ENCODE measurements at regions not wholly inside any gene's neighbourhood (a gene's known extent, or its start where the extent isn't known, plus 50 kb on each side); places are given as distances from the start of the nearest gene placed in this dataset.
A peak's percentile ranks its signal among the peaks of the same experiment; 100 is the strongest.

DNA sequence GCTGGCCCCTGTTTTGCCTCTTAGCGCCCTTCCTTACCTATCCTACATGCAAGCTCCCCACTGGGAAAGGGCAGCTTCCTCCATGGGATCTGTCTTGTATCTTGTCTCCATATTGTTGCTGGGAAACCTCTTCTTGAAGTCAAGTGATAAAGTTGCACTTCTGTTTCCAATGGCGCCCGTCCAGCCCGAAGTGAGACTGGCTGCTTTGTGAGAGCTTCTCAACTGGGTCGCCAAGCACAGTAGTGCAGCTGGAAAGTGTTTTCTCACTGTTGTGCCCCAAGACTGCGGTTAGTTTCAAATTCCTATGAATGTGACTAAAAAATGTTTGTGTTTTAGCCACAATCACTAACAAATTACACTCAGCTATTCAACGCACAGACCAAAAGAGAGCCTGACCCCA is 506.6 kb upstream of the MPDZ start:
- Histone ChIP-seq H3K4me1 (ENCODE audit: control insufficient read depth in 1 of 2, insufficient read depth in 2 of 2, low read length in 2 of 2) (no peaks in the 10 kb centered on the region), H3K9ac (ENCODE audit: low read length) (no peak overlapping the region), H2BK12ac (ENCODE audit: low read length) (no peak overlapping the region), H3K27ac (ENCODE audit: low read depth, low read length) (no peak overlapping the region), H3K27me3 (ENCODE audit: insufficient read depth, low read length) (no peaks in the 10 kb centered on the region), H3K9me3 (ENCODE audit: insufficient read depth, low read depth, low read length) (no peaks in the 10 kb centered on the region), H3K36me3 (ENCODE audit: control insufficient read depth in 1 of 2, insufficient read depth in 2 of 2, low read length in 2 of 2) (no peaks in the 10 kb centered on the region), H3K79me2 (ENCODE audit: control insufficient read depth, insufficient read depth, low read length, poor library complexity) (no peaks in the 10 kb centered on the region), H2BK120ac (ENCODE audit: insufficient read depth, low read length, poor library complexity) (no peak overlapping the region), H3K23ac (ENCODE audit: low read length) (no peak overlapping the region), H3K79me1 (ENCODE audit: low read length) (no peaks in the 10 kb centered on the region), H3K4me2 (ENCODE audit: low read length) (no peak overlapping the region), H3K4ac (ENCODE audit: low read depth, low read length) (no peak overlapping the region), H2BK5ac (ENCODE audit: low read depth, low read length, poor library complexity) (no peak overlapping the region), H3K14ac (ENCODE audit: low read length) (no peak overlapping the region), H4K12ac (ENCODE audit: low read depth, low read length) (no peak overlapping the region), H2AFZ (ENCODE audit: insufficient read depth, low read length, poor library complexity) (no peak overlapping the region), H4K8ac (ENCODE audit: low read depth, low read length) (no peak overlapping the region), H3K18ac (ENCODE audit: low read length) (no peak overlapping the region), H3K4me3 (ENCODE audit: low read depth, low read length) (no peak overlapping the region), H4K91ac (ENCODE audit: low read depth, low read length) (no peak overlapping the region), H2AK5ac (ENCODE audit: low read length) (no peak overlapping the region)
- no CpG with 5 or more reads among the region's 7 CpGs for WGBS (ENCODE audit: extremely low coverage, insufficient coverage, insufficient read length)
- no peak for DNase-seq

DNA sequence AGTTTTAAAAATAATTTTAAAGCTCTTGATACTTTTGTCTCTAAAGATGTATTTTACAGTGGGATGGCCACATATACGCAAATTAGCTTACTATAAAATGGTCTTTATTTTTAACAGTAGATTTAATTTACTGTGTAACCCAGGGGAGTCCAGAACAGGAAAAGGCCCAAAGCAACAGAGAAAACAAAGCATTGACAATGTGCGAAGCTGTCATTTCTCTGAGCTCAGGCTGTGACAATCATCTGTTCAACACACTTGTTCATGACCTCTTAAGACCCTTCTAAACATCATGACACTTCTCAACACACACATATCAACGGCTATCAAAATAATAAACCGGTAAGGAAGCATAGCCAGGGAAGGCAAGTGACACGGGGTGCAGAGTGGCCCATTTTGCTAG is 499.6 kb upstream of the MPDZ start:
- H3K4me1 ChIP-seq (ENCODE audit: control insufficient read depth in 1 of 2, insufficient read depth in 2 of 2, low read length in 2 of 2): no peaks in the 10 kb centered on the region
- no peaks in the 10 kb centered on the region for H3K36me3 ChIP-seq (ENCODE audit: control insufficient read depth in 1 of 2, insufficient read depth in 2 of 2, low read length in 2 of 2)
- no peak overlapping the region for H3K27ac ChIP-seq (ENCODE audit: low read depth, low read length)
- no peak overlapping the region for H4K8ac ChIP-seq (ENCODE audit: low read depth, low read length)
- no peak overlapping the region for H4K91ac ChIP-seq (ENCODE audit: low read depth, low read length)
- H3K9me3 ChIP-seq (ENCODE audit: insufficient read depth, low read depth, low read length): no peaks in the 10 kb centered on the region
- H3K4ac ChIP-seq (ENCODE audit: low read depth, low read length): no peak overlapping the region
- H3K4me3 ChIP-seq (ENCODE audit: low read depth, low read length): no peak overlapping the region
- H3K4me2 ChIP-seq (ENCODE audit: low read length): no peak overlapping the region
- H2BK120ac ChIP-seq (ENCODE audit: insufficient read depth, low read length, poor library complexity): no peak overlapping the region
- no peaks in the 10 kb centered on the region for H3K79me1 ChIP-seq (ENCODE audit: low read length)
- H2BK12ac ChIP-seq (ENCODE audit: low read length): no peak overlapping the region
- WGBS (ENCODE audit: extremely low coverage, insufficient coverage, insufficient read length): no CpG with 5 or more reads among the region's 5 CpGs
- no peak overlapping the region for H2AFZ ChIP-seq (ENCODE audit: insufficient read depth, low read length, poor library complexity)
- no peak overlapping the region for H2AK5ac ChIP-seq (ENCODE audit: low read length)
- no peak overlapping the region for H3K14ac ChIP-seq (ENCODE audit: low read length)
- H4K12ac ChIP-seq (ENCODE audit: low read depth, low read length): no peak overlapping the region
- no peak overlapping the region for H3K23ac ChIP-seq (ENCODE audit: low read length)
- H3K9ac ChIP-seq (ENCODE audit: low read length): no peak overlapping the region
- H3K27me3 ChIP-seq (ENCODE audit: insufficient read depth, low read length): no peaks in the 10 kb centered on the region
- H3K79me2 ChIP-seq (ENCODE audit: control insufficient read depth, insufficient read depth, low read length, poor library complexity): no peaks in the 10 kb centered on the region
- H3K18ac ChIP-seq (ENCODE audit: low read length): no peak overlapping the region
- DNase-seq: no peak
- H2BK5ac ChIP-seq (ENCODE audit: low read depth, low read length, poor library complexity): no peak overlapping the region

DNA sequence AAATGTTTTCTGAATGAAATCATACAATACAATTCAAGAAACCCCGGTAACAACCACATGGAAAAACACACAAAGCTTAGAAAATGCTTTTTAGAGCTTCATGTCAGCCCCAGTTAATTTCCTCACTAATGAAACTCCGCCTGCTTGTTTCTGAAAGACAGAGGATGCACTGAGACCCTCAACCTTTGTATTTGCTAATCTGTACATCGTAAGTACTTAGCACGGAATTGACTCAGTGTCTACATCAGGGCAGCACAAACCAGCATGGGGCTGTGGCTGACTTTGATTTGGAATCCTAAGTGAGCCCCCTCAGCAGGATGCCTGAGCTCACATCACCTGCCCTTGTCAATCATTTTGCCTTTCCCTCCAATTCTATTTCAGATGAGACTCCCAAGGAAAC is 499.1 kb upstream of the MPDZ start:
- Histone ChIP-seq H3K23ac (ENCODE audit: low read length) (no peak overlapping the region), H4K8ac (ENCODE audit: low read depth, low read length) (no peak overlapping the region), H2AK5ac (ENCODE audit: low read length) (no peak overlapping the region), H2AFZ (ENCODE audit: insufficient read depth, low read length, poor library complexity) (no peak overlapping the region), H3K27ac (ENCODE audit: low read depth, low read length) (no peak overlapping the region), H4K91ac (ENCODE audit: low read depth, low read length) (no peak overlapping the region), H3K4me3 (ENCODE audit: low read depth, low read length) (no peak overlapping the region), H3K4me2 (ENCODE audit: low read length) (no peak overlapping the region), H3K4me1 (ENCODE audit: control insufficient read depth in 1 of 2, insufficient read depth in 2 of 2, low read length in 2 of 2) (no peaks in the 10 kb centered on the region), H2BK120ac (ENCODE audit: insufficient read depth, low read length, poor library complexity) (no peak overlapping the region), H2BK12ac (ENCODE audit: low read length) (no peak overlapping the region), H3K18ac (ENCODE audit: low read length) (no peak overlapping the region), H4K12ac (ENCODE audit: low read depth, low read length) (no peak overlapping the region), H3K9ac (ENCODE audit: low read length) (no peak overlapping the region), H3K14ac (ENCODE audit: low read length) (no peak overlapping the region), H3K4ac (ENCODE audit: low read depth, low read length) (no peak overlapping the region), H3K79me2 (ENCODE audit: control insufficient read depth, insufficient read depth, low read length, poor library complexity) (no peaks in the 10 kb centered on the region), H3K9me3 (ENCODE audit: insufficient read depth, low read depth, low read length) (no peaks in the 10 kb centered on the region), H3K79me1 (ENCODE audit: low read length) (no peaks in the 10 kb centered on the region), H3K36me3 (ENCODE audit: control insufficient read depth in 1 of 2, insufficient read depth in 2 of 2, low read length in 2 of 2) (no peaks in the 10 kb centered on the region), H3K27me3 (ENCODE audit: insufficient read depth, low read length) (no peaks in the 10 kb centered on the region), H2BK5ac (ENCODE audit: low read depth, low read length, poor library complexity) (no peak overlapping the region)
- no CpG with 5 or more reads among the region's 4 CpGs for whole genome bisulfite sequencing (ENCODE audit: extremely low coverage, insufficient coverage, insufficient read length)
- peak in 1 of 2 donors; percentile 7 for DNase-seq

DNA sequence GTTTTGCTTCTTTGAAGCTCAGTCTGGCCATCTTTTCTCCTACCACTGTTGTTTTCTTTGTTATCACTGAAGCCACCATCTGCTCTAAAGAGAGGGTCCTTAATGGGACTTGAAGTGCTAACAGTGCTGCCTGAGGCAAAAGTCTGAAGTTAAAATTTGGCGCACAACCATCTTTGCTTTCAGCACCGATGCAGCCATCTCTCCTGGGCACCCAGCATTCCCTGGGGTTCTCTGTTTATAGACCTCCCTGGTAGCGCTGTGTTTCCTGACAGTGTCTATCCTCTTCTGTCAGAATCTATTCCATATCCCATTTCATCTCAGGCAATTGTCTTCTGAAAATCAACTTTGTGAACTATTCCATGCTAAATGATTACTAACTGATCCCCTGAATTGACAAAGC is 491.5 kb upstream of the MPDZ start:
- H4K12ac ChIP-seq (ENCODE audit: low read depth, low read length): no peak overlapping the region
- no peaks in the 10 kb centered on the region for H3K36me3 ChIP-seq (ENCODE audit: control insufficient read depth in 1 of 2, insufficient read depth in 2 of 2, low read length in 2 of 2)
- H2BK120ac ChIP-seq (ENCODE audit: insufficient read depth, low read length, poor library complexity): no peak overlapping the region
- H2AK5ac ChIP-seq (ENCODE audit: low read length): no peak overlapping the region
- WGBS (ENCODE audit: extremely low coverage, insufficient coverage, insufficient read length): no CpG with 5 or more reads among the region's 3 CpGs
- no peak overlapping the region for H2BK5ac ChIP-seq (ENCODE audit: low read depth, low read length, poor library complexity)
- DNase-seq: no peak
- H4K91ac ChIP-seq (ENCODE audit: low read depth, low read length): no peak overlapping the region
- no peaks in the 10 kb centered on the region for H3K27me3 ChIP-seq (ENCODE audit: insufficient read depth, low read length)
- H2BK12ac ChIP-seq (ENCODE audit: low read length): no peak overlapping the region
- H3K27ac ChIP-seq (ENCODE audit: low read depth, low read length): no peak overlapping the region
- H3K4ac ChIP-seq (ENCODE audit: low read depth, low read length): no peak overlapping the region
- no peaks in the 10 kb centered on the region for H3K79me2 ChIP-seq (ENCODE audit: control insufficient read depth, insufficient read depth, low read length, poor library complexity)
- no peak overlapping the region for H3K4me3 ChIP-seq (ENCODE audit: low read depth, low read length)
- no peak overlapping the region for H3K4me2 ChIP-seq (ENCODE audit: low read length)
- no peak overlapping the region for H3K14ac ChIP-seq (ENCODE audit: low read length)
- H3K23ac ChIP-seq (ENCODE audit: low read length): no peak overlapping the region
- H3K9ac ChIP-seq (ENCODE audit: low read length): no peak overlapping the region
- no peak overlapping the region for H4K8ac ChIP-seq (ENCODE audit: low read depth, low read length)
- no peaks in the 10 kb centered on the region for H3K9me3 ChIP-seq (ENCODE audit: insufficient read depth, low read depth, low read length)
- H3K79me1 ChIP-seq (ENCODE audit: low read length): no peaks in the 10 kb centered on the region
- no peaks in the 10 kb centered on the region for H3K4me1 ChIP-seq (ENCODE audit: control insufficient read depth in 1 of 2, insufficient read depth in 2 of 2, low read length in 2 of 2)
- H2AFZ ChIP-seq (ENCODE audit: insufficient read depth, low read length, poor library complexity): no peak overlapping the region
- no peak overlapping the region for H3K18ac ChIP-seq (ENCODE audit: low read length)
